HG02884 (cell line): ENCODE measurements at regions not wholly inside any gene's neighbourhood (a gene's known extent, or its start where the extent isn't known, plus 50 kb on each side); places are given as distances from the start of the nearest gene placed in this dataset.
A peak's percentile ranks its signal among the peaks of the same experiment; 100 is the strongest.

Experiments
- ATAC-seq: cut with Tn5 transposase; IDR thresholded peaks from one replicate; pipeline ENCODE4 v1.9.1; 2021; ENCODE audit warnings: mild to moderate bottlenecking, moderate library complexity; ENCODE audit not compliant: unreplicated experiment

GRCh38 chr3:72193771-72194430 lies 409.0 kb upstream of the PROK2 start:
- no peak for ATAC-seq

- no peak for ATAC-seq
Observed at GRCh38 chr3:72192572-72192971, 407.6 kb upstream of the PROK2 start.

- no peak for ATAC-seq
Observed at GRCh38 chr3:72191209-72191960, 406.4 kb upstream of the PROK2 start.

- ATAC-seq, result no peak
Observed at GRCh38 chr3:72190050-72190449, 405.1 kb upstream of the PROK2 start.

- no peak for ATAC-seq
Observed at GRCh38 chr3:72189339-72189738, 404.4 kb upstream of the PROK2 start.

- ATAC-seq, result no peak
Observed at GRCh38 chr3:72188536-72188935, 403.6 kb upstream of the PROK2 start.

- no peak for ATAC-seq
Observed at GRCh38 chr3:72187131-72187530, 402.2 kb upstream of the PROK2 start.

GRCh38 chr3:72186400-72186855 lies 401.5 kb upstream of the PROK2 start:
- ATAC-seq, result no peak

GRCh38 chr3:72185549-72186399 lies 400.8 kb upstream of the PROK2 start:
- peak; percentile 42 for ATAC-seq

GRCh38 chr3:72183489-72183888 lies 398.5 kb upstream of the PROK2 start:
- ATAC-seq, result no peak

GRCh38 chr3:72182206-72182605 lies 397.3 kb upstream of the PROK2 start:
- no peak for ATAC-seq

GRCh38 chr3:72181251-72181650 lies 396.3 kb upstream of the PROK2 start:
- no peak for ATAC-seq

GRCh38 chr3:72180405-72180804 lies 395.5 kb upstream of the PROK2 start:
- no peak for ATAC-seq

- no peak for ATAC-seq
Observed at GRCh38 chr3:72179107-72179464, 394.1 kb upstream of the PROK2 start.

- no peak for ATAC-seq
Observed at GRCh38 chr3:72178463-72179106, 393.6 kb upstream of the PROK2 start.

- ATAC-seq, result peak; percentile 33
Observed at GRCh38 chr3:72177075-72178050, 392.4 kb upstream of the PROK2 start.

- peak; percentile 86 for ATAC-seq
Observed at GRCh38 chr3:72176537-72177041, 391.6 kb upstream of the PROK2 start.

- no peak for ATAC-seq
Observed at GRCh38 chr3:72175296-72175858, 390.4 kb upstream of the PROK2 start.

GRCh38 chr3:72174890-72175289 lies 389.9 kb upstream of the PROK2 start:
- ATAC-seq, result no peak
